Neuronal stem cell (in vitro differentiated cells): ENCODE measurements at regions not wholly inside any gene's neighbourhood (a gene's known extent, or its start where the extent isn't known, plus 50 kb on each side); places are given as distances from the start of the nearest gene placed in this dataset.

Experiments
- DNase-seq: peaks from one replicate; pipeline ENCODE4 v3.0.0-alpha.2; 2013; ENCODE audit warnings: low spot score
- H2AFZ ChIP-seq: one replicate; pipeline ENCODE4 v1.6.1; 2013; ENCODE audit warnings: mild to moderate bottlenecking, low read length, inconsistent platforms
- H2AK5ac ChIP-seq: 2 replicates; pipeline ENCODE4 v1.6.1; 2013; ENCODE audit warnings: low read depth, mild to moderate bottlenecking, inconsistent platforms, low read length, moderate library complexity, mixed read lengths
- H2BK120ac ChIP-seq: 2 replicates; pipeline ENCODE4 v1.6.1; 2013; ENCODE audit warnings: low read depth, mild to moderate bottlenecking, inconsistent platforms, low read length, moderate library complexity, mixed read lengths
- H2BK12ac ChIP-seq: one replicate; pipeline ENCODE4 v1.6.1; 2013; ENCODE audit warnings: low read length, inconsistent platforms
- H2BK15ac ChIP-seq: 2 replicates; pipeline ENCODE4 v1.6.1; 2013; ENCODE audit warnings: mild to moderate bottlenecking, low read length, inconsistent platforms, mixed read lengths
- H2BK5ac ChIP-seq: one replicate; pipeline ENCODE4 v1.6.1; 2013; ENCODE audit warnings: inconsistent platforms, mild to moderate bottlenecking, low read length, moderate library complexity
- H3K14ac ChIP-seq: one replicate; pipeline ENCODE4 v1.6.1; 2013; ENCODE audit warnings: low read length, inconsistent platforms
- H3K18ac ChIP-seq: 2 replicates; pipeline ENCODE4 v1.6.1; 2013; ENCODE audit warnings: low read length, inconsistent platforms
- H3K23ac ChIP-seq: 2 replicates; pipeline ENCODE4 v1.6.1; 2013; ENCODE audit warnings: low read depth, mild to moderate bottlenecking, mixed read lengths, low read length, inconsistent platforms; ENCODE audit not compliant: poor library complexity
- H3K27ac ChIP-seq: replicated peaks from 3 replicates; pipeline ENCODE4 v1.5.1; 2013; ENCODE audit warnings: low read length, inconsistent platforms
- H3K27me3 ChIP-seq, 3 experiments: 2 replicates each; pipeline ENCODE4 v1.6.1; 2013; ENCODE audit warnings: low read length in 3 of 3, mild to moderate bottlenecking in 2 of 3, inconsistent platforms in 1 of 3, low read depth in 1 of 3, mixed read lengths in 1 of 3, moderate library complexity in 1 of 3; ENCODE audit not compliant: control insufficient read depth in 3 of 3, insufficient read depth in 3 of 3
- H3K36me3 ChIP-seq, 2 donors: replicated peaks in 1 of 2; 2 replicates each; pipeline ENCODE4 v1.6.1; 2013; ENCODE audit warnings: low read length in 2 of 2; ENCODE audit not compliant: control insufficient read depth in 2 of 2, insufficient read depth in 2 of 2
- H3K4ac ChIP-seq: 2 replicates; pipeline ENCODE4 v1.6.1; 2013; ENCODE audit warnings: inconsistent platforms, mild to moderate bottlenecking, low read length, moderate library complexity
- H3K4me1 ChIP-seq, 2 donors: 1 replicate in 1 of 2; 2 replicates in 1 of 2; pipeline ENCODE4 v1.6.1; 2013; ENCODE audit warnings: low read length in 2 of 2, low read depth in 1 of 2; ENCODE audit not compliant: control insufficient read depth in 2 of 2, insufficient read depth in 1 of 2
- H3K4me2 ChIP-seq: one replicate; pipeline ENCODE4 v1.6.1; 2013; ENCODE audit warnings: mild to moderate bottlenecking, low read length, inconsistent platforms; ENCODE audit not compliant: insufficient read depth, poor library complexity, severe bottlenecking
- H3K4me3 ChIP-seq, 2 donors: 2 replicates each; pipeline ENCODE4 v1.5.1; 2013; ENCODE audit warnings: low read length in 2 of 2, mild to moderate bottlenecking in 2 of 2, inconsistent platforms in 1 of 2, moderate library complexity in 1 of 2
- H3K79me1 ChIP-seq: one replicate; pipeline ENCODE4 v1.6.1; 2013; ENCODE audit warnings: low read depth, mild to moderate bottlenecking, inconsistent platforms, low read length, moderate library complexity
- H3K9ac ChIP-seq: one replicate; pipeline ENCODE4 v1.6.1; 2013; ENCODE audit warnings: mild to moderate bottlenecking, low read depth, low read length, inconsistent platforms; ENCODE audit not compliant: poor library complexity
- H3K9me3 ChIP-seq, 2 donors: replicated peaks in 1 of 2; 2 replicates each; pipeline versions ENCODE3 to v1.6.1; 2013; ENCODE audit warnings: low read length in 2 of 2, mild to moderate bottlenecking in 2 of 2, inconsistent platforms in 1 of 2, low read depth in 1 of 2, mixed read lengths in 1 of 2, moderate library complexity in 1 of 2; ENCODE audit not compliant: control insufficient read depth in 2 of 2, insufficient read depth in 1 of 2
- H4K8ac ChIP-seq: one replicate; pipeline ENCODE4 v1.6.1; 2013; ENCODE audit warnings: low read depth, mild to moderate bottlenecking, inconsistent platforms, low read length, moderate library complexity
- H4K91ac ChIP-seq: one replicate; pipeline ENCODE4 v1.6.1; 2013; ENCODE audit warnings: low read length, low read depth, mild to moderate bottlenecking, inconsistent platforms; ENCODE audit not compliant: poor library complexity
- WGBS, 2 donors: extraction: QIAGEN DNeasy Blood & Tissue Kit; methylation state at CpG; one replicate each; pipeline ENCODE4 v1.1.7; 2013; ENCODE audit warnings: missing lambda C conversion rate in 2 of 2, mixed read lengths in 1 of 2; ENCODE audit not compliant: insufficient read length in 2 of 2, insufficient replicate concordance in 1 of 2; ENCODE audit errors: extremely low coverage in 2 of 2; 5-methylcytosine and 5-hydroxymethylcytosine counted together

- Histone ChIP-seq H4K91ac (no peak overlapping the region), H3K4me2 (no peak overlapping the region), H3K18ac (no peak overlapping the region), H3K9me3 (no peaks in the 10 kb centered on the region), H3K23ac (no peak overlapping the region), H2BK12ac (no peak overlapping the region), H3K27ac (no peak overlapping the region), H3K14ac (no peak overlapping the region), H2AK5ac (no peak overlapping the region), H2BK15ac (no peak overlapping the region), H2AFZ (no peak overlapping the region), H3K4me1 (no peaks in the 10 kb centered on the region), H2BK5ac (no peak overlapping the region), H4K8ac (no peak overlapping the region), H3K79me1 (no peaks in the 10 kb centered on the region), H3K36me3 (no peaks in the 10 kb centered on the region), H3K27me3 (no peaks in the 10 kb centered on the region), H3K9ac (no peak overlapping the region), H2BK120ac (no peak overlapping the region), H3K4me3 (no peak overlapping the region), H3K4ac (no peak overlapping the region)
- WGBS, 2 donors: no CpG with 5 or more reads among the region's 1 CpG
- no peak for DNase-seq
These were observed 606.7 kb upstream of the KLHL1 start for GRCh38 chr13:70714993-70715392.

GRCh38 chr13:70708775-70709174 is 600.5 kb upstream of the KLHL1 start:
- Histone ChIP-seq H2BK120ac (no peak overlapping the region), H2BK5ac (no peak overlapping the region), H3K27ac (no peak overlapping the region)

GRCh38 chr13:70703755-70704154 is 595.5 kb upstream of the KLHL1 start:
- Histone ChIP-seq H2AK5ac (no peak overlapping the region), H4K8ac (no peak overlapping the region), H2AFZ (no peak overlapping the region), H3K36me3 (no peaks in the 10 kb centered on the region), H2BK120ac (no peak overlapping the region), H2BK12ac (no peak overlapping the region), H3K4me1 (no peaks in the 10 kb centered on the region), H3K14ac (no peak overlapping the region), H3K27ac (no peak overlapping the region), H3K23ac (no peak overlapping the region), H3K4ac (no peak overlapping the region), H3K9ac (no peak overlapping the region), H3K9me3 (no peaks in the 10 kb centered on the region), H3K79me1 (no peaks in the 10 kb centered on the region), H3K18ac (no peak overlapping the region), H3K4me3 (peak overlapping the region in 1 of 2 donors; percentile 52), H2BK5ac (no peak overlapping the region), H3K4me2 (no peak overlapping the region), H4K91ac (no peak overlapping the region), H3K27me3 (no peaks in the 10 kb centered on the region), H2BK15ac (no peak overlapping the region)
- no peak for DNase-seq
- WGBS, 2 donors: no CpG with 5 or more reads among the region's 4 CpGs

More at GRCh38 chr13:70708775-70709174, 600.5 kb upstream of the KLHL1 start:
- H3K36me3 ChIP-seq: no peaks in the 10 kb centered on the region
- no peak overlapping the region for H2BK12ac ChIP-seq
- H3K4me1 ChIP-seq: no peaks in the 10 kb centered on the region
- H2AFZ ChIP-seq: peak overlapping the region; percentile 56
- H3K9me3 ChIP-seq: no peaks in the 10 kb centered on the region
- DNase-seq: no peak
- H2AK5ac ChIP-seq: no peak overlapping the region
- no peak overlapping the region for H3K4me3 ChIP-seq
- H3K4me2 ChIP-seq: no peak overlapping the region
- no peak overlapping the region for H2BK15ac ChIP-seq
- no peaks in the 10 kb centered on the region for H3K79me1 ChIP-seq
- no peak overlapping the region for H4K8ac ChIP-seq
- no peak overlapping the region for H4K91ac ChIP-seq
- no peak overlapping the region for H3K9ac ChIP-seq
- no peak overlapping the region for H3K4ac ChIP-seq
- H3K14ac ChIP-seq: no peak overlapping the region
- H3K27me3 ChIP-seq: no peaks in the 10 kb centered on the region
- H3K18ac ChIP-seq: no peak overlapping the region
- H3K23ac ChIP-seq: no peak overlapping the region

- Histone ChIP-seq H4K8ac (no peak overlapping the region), H3K36me3 (no peaks in the 10 kb centered on the region), H3K9ac (no peak overlapping the region), H2BK120ac (no peak overlapping the region), H3K4me2 (no peak overlapping the region), H2BK5ac (no peak overlapping the region), H3K27me3 (no peaks in the 10 kb centered on the region), H4K91ac (no peak overlapping the region), H2AK5ac (no peak overlapping the region), H3K27ac (no peak overlapping the region), H3K23ac (no peak overlapping the region), H3K9me3 (no peaks in the 10 kb centered on the region), H3K14ac (no peak overlapping the region), H3K18ac (no peak overlapping the region), H2AFZ (no peak overlapping the region), H3K4ac (no peak overlapping the region), H3K79me1 (no peaks in the 10 kb centered on the region), H3K4me1 (no peaks in the 10 kb centered on the region), H2BK12ac (no peak overlapping the region), H3K4me3 (no peak overlapping the region), H2BK15ac (no peak overlapping the region)
- no peak for DNase-seq
- WGBS, 2 donors: no CpG with 5 or more reads among the region's 3 CpGs
These were observed 586.9 kb upstream of the KLHL1 start for GRCh38 chr13:70694996-70695715.
